GM21390 (cell line): ENCODE measurements at regions not wholly inside any gene's neighbourhood (a gene's known extent, or its start where the extent isn't known, plus 50 kb on each side); places are given as distances from the start of the nearest gene placed in this dataset.

Experiments
- ATAC-seq: cut with Tn5 transposase; IDR thresholded peaks from one replicate; pipeline ENCODE4 v1.9.1; 2021; ENCODE audit not compliant: unreplicated experiment

DNA sequence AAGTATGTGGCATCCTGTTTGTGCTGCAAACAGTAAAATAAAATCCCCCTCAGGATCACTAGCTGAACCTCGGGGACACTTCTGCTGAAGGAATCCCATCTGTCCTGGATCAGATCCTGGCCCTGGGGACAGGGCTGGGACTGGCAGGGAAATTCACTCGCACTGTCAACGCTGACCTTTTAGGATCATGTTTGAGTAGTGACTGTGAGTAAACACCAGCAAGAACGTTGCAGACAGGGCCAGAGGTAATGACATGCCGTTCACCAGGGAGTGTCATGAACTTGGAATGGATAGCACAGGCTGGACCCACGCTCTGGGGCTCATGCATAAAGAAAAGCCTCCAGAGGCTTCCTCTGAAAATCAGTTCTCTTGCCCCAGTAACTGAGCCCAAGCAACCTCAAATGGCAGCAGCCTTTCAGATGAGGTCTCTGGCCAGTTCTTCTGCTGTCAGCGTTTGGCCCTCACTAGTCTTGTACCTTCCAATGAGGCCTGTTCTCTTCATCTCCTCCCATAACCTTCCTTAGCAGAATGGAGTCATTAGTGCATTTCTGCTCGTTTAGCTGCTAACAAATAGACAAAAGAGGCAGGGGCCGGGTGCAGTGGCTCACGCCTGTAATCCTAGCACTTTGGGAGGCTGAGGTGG, 51.0 kb upstream of the BARX2 start:
- no peak for ATAC-seq

DNA sequence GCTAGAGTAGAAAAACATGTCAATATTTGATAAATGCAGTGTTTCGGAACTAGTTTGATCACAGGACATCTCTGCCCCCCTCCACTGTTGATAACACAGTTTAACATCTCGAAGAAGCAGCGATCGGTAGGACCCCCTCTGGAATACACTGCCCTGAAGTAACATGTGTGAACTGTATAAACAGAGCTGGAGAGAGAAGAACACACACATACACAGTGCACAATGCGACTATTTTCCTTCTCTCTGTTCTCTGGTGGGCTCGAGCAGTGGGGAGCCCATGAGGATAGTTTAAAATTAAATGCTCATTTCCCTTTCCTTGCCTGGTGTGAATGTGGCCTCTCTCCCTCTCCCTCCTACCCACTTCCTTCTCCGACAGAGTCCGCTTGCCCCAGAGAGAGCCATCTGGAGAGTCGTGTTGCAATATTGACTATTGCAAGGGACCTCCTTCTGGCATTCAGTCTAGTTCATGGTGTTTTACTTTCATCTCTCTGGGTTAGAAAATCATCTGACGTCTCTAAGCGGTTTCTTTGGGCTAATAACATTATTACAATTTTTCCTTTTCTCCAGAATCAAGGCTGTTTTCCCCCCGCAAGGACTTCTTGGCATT, 51.6 kb upstream of the BARX2 start:
- no peak for ATAC-seq

DNA sequence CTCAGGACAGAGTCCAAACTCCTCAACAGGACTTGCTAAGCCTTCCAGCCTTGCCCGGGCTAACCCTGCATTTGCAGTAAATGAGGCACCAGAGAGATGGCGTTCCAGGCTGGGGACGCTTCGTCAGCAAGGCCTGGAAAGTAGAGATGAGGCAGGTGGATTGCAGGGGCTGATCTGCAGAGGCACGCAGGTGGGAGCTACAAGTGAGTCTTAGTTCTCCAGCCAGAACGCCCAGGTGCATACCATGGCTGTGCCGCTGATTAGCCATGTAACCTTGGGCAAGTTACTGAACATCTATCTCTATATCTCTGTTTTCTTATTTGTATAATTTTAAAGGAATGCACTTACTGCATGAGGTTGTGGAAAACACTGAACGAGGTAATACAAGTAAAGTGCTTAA, 52.7 kb upstream of the BARX2 start:
- no peak for ATAC-seq

DNA sequence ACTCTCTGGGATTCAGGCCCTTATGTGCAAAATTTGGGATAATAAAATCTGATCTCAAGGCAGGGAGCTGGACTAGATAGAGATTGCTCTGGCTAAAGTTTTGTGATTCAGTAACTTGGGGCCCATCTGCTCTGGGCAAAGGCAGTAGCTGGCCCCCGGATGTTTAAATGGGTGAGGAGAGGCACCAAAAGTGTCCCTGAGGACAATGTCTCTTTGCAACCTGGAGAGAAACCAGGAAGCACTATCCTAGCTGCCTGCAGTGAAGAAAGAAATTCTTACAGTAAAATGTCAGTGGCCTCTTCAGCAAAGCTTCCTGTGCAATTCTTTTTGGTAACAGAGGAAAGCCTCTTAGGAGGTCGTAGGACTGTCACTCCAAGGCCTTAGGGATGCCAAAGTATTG, 54.6 kb upstream of the BARX2 start:
- ATAC-seq, result no peak

DNA sequence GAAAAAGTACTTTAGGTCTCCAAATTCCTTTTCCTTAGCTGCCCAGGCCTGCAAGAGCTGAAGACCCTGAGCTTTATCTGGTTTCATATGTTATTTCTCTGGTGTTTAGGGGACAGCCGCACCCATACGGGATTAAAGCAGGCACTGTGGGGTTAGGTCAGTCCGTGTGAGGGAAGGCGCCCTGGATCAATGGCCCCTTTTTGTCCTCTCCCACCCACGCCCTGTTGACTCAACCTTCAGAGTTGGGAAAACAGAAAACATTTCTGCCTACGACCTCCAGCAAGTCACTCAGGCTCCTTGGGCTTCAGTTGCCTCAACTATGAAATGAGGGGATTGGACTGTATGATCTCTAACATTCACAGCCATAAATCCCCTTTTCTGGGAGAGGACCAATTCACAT, 55.2 kb upstream of the BARX2 start:
- ATAC-seq, result no peak

DNA sequence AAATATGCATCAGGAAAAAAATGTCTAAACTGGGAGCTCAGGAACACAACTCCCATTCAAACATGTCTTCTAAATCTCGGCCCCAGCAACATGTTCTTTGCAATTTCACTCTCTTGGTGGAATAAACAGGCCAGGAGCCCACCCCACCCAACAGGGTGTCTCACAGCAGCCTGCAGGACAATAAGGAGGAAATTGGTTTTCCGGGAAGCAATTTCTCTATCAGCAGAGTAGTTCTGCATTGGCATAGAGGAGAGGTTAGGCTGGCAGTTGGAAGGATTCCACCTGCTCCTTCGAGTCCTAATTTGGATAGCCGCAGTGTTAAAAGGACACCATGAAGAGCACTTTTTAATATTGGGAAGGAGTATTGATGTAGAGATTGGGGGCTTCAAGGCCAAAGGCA, 55.9 kb upstream of the BARX2 start:
- ATAC-seq, result no peak

DNA sequence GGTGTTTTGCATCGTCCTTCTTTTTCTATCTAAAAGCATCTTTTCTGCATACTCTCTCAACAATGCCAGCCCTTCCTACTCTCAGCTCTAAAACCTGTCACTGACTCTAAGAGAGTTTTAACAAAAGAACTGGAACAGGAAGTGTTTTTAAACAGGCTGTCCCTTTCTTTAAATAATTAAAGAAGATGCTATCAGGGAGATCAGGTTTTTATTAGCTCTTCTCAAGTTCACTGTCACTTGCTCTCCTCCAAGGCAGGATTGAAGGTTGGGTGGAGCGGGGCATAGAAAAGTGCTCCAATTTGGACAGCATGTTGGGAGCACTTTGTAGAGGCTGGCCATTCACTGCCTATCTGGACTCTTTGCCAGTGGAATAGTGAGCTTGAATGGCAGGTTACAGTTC, 56.4 kb upstream of the BARX2 start:
- no peak for ATAC-seq

DNA sequence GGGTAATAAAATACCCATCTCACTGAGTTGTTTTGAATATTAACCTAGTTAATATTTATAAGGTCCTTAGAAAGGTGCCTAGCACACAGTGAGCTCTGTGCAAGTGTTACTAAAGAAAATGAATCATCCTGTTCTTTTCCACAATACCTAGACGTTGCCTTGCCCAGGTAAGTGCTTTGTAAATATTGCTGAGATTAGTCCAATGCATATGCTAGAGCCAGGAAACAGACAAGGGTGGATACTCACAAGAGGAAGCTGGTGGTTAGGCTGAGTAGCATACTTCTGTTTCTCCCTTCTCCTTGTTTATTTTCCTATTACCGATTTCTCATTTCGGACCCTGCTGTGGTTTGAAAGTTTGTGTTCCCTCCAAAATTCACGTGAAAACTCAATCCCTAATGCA, 58.1 kb upstream of the BARX2 start:
- no peak for ATAC-seq

DNA sequence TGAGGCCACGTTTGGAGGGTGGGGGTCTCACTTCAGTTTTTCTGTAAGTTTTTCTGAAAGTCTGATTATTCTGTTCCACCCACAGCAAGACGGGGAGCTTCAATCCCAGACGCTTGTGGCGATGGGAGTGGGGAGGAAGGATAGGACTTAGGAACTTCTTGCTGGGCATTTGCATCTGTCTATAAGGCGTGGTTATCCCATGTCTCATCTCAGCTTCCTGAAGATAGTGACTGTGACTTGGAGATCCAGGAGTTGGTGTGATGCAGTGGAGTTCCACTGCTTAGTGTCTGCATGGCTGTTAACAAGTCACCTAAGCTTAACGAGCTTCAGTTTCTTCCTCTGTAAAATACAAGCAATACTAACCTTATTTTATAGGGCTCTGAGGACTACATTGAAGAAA, 58.9 kb upstream of the BARX2 start:
- ATAC-seq, result no peak

DNA sequence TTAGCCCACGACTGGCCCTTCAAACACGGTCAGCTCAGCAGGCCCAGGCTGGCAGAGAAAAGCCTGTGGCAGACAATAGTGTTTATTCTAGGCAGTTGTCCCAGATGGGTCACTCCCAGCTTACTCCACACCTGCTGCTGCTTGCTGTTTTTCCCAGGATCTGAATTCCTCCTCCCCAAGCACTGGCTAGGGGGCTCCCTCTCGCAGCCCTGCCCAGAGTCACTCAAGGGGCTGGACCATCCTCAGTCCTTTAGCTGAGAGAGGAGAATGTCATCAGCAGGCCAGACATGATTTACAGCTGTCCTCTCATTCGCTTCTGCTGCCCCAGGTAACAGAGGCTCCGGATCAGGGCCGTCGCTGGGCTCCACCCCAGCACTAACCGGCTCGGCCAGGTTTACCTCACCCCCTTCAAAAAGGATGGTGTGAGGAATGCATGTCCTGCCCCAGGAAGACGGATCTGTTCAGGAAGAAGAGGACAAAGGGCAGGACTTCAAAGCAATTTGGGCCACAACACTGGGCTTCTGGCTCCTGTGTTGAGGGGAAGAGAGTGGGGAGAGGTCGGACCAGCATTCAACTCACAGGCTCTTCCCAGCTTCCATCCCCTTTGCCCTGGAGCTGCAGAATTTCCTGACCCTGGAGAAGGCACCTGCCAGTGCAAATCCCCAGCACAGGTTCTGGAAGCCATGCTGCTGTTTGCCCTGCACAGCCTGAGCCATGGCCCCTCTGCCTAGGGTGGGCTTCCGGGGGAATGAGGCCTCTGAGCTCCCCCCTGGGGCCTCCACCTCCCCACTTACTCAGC, 59.7 kb upstream of the BARX2 start:
- no peak for ATAC-seq

DNA sequence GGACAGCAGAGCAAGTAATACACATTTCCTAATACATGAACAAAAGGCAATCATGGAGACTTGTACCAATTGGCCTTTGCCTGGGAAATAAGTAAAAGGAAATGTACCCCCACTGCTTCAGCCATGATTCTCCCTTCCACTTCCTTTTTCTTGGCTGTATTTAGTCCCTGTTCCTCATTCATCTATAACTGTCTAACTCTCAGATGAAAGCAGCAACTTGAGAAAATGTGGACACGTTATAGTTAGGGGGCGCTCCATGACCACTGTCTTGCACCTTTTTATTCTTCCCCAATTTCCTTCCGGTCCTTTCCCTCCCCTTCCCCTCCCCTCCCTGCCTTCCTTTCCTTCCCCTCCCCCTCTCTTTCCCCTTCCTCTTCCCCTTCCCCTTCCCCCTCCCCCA, 61.3 kb upstream of the BARX2 start:
- ATAC-seq, result no peak

DNA sequence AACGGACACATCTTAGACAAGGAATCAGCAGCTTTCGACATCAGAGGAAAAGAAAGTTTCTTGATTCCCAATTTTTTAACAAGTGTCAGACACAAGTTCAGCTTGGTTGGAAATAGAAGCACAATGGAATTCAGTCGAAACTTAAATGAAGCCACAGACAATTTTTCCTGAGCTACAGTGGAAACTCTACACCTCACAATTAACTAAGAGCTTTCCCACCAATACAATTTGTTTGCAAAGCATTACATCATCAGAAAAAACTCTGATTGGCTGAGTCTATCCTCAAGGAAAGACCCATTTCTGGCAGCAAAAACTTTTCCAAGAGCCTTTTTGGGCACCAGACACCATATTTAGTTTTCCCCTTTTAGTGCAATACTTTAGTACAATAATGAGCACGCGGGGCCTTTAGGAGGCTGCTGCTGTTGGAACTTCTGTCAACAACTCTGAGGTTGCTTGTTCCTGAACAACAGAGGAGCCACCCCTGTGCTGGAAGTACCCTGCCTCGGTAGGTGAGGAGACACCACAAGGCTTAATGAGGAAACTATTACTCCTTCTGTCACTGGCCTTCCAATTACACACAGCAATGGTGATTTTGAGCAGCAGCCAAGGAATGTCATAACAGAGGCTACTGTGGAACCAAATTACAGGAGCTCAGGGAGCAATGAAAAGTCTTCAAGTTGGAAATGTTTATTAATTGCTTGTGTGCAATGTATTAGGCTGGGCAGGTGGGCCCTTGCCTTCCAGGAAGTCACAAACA, 61.9 kb upstream of the BARX2 start:
- no peak for ATAC-seq

DNA sequence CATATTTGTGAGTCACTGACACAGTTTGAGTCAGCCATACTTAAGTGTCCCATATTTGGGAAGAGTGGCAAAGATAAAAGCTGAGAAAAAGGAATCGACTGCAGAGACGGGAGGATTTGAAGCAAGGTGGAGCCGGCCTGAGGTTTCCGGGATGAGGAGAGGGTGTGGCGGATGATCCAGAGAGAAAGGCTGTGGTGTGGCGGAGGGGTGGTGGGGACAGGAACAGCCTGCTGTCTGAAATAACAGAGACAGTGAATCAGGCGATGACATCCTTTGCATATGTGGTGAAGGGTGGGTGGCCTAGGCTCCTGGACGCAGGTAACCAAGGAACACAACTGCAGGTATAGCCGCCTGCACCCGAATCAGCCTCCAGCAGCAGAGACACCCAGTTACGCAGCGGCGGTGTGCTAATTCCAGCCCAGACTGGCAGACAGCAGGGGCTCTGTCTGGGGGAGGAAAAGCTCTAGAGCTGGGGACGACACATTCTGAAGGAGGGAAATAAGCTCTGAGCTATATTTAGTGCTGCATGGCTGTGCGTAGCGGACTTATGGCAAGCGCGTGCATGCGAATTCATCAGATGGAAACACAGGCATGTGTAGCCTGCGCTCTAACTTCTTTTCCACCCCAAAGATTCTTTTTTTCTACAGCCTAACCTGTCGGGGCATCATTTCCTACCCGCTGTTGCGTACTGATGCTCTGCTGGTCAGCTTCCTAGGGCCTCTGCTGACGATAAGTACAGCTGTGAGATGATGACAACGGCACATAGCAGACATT, 62.7 kb upstream of the BARX2 start:
- no peak for ATAC-seq

DNA sequence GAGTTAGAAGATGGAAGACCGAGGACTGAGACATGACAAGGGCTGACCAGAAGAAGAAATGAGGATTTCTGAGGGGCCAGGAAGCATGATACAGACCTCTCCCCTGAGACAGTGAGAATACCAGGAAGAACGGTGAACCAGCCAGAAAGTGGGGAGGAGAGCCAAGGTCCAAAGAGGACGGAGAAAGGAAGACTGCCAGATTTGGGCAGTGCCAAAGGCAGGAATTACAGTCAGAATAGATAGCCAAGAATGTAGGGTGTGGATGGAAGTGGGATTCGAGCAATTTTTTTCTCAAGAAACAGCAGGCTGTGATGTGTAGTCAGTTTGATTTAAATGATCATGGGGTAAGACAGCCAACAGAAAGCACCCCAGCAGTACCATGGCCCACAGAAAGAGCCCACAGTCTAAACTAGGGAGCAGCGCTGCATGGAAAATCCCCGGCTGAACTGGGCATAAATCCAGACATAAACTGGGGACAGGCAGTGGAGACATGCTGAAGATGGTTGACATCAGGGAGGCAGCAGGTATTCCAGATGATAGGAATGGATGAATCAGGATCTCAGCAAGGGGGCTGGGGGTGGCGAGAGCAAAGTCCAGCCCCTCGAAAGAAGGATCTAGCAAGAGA, 67.3 kb upstream of the BARX2 start:
- ATAC-seq, result no peak

DNA sequence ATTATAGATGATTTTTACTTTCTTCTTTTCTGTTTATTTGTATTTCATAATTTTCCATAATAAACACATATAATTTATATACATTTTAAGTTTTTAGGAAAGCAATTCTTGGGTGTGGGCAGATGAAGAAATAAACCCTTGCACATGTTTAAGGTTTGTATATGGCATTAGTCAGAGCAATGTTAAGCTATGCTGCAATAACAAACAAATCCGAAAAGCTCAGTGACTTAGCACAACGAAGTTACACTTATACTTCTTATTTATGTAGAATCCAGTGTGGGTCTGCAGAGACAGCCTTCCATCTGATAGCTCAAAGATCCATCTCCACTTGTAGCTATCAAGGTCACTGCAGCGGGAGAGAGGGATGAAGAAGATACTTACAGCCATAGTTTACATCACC, 68.5 kb upstream of the BARX2 start:
- ATAC-seq, result no peak

DNA sequence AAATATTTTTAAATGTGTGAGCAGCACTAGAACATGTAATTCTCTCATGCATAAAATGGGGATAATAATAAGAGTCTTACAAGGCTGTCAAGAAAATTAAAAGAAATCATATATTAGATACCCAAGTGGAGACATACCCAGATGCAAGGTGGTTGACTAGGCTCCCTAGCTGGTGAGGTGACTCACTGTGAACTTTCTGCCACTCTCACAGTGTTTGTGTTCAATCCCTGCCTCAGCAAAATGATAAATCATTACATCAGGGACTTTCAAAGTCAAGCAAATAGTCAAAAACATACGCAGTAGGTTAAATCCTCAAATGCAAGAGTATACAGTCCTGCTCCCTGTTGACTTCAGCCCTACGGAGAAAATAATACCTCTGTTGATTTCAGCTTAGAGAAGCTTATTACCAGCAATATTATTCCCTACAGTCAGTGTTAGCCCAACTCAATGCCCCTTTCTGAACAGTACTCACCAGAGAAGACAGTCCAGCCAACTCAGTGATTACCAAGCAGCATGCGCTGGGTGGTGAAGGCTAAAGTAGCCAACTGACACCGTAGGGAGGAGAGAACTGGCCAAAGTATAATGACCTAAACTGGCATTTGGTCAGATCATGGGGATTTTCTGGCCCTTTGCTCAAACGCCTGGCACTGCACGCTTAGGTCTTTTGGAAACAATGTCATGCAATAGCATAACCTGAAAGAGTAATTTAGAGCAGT, 73.1 kb upstream of the BARX2 start:
- no peak for ATAC-seq

DNA sequence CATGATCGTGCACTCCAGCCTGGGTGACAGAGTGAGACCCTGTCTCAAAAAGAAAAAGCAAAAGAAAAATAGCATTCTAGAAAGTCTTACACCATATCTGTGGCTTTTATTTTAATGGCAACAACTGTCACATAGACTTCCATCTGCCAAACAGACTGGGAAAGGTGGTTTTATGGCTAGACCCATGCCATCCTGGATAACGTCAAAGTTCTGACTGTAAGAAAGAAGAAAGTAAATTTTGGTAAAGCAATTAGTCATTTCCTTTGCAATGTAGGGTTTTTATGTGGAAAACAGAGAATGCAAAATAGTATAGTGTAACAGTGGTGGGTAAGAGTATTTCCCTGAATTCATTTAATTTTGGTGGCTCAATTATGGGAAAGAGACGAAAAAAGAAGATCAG, 75.5 kb upstream of the BARX2 start:
- no peak for ATAC-seq

DNA sequence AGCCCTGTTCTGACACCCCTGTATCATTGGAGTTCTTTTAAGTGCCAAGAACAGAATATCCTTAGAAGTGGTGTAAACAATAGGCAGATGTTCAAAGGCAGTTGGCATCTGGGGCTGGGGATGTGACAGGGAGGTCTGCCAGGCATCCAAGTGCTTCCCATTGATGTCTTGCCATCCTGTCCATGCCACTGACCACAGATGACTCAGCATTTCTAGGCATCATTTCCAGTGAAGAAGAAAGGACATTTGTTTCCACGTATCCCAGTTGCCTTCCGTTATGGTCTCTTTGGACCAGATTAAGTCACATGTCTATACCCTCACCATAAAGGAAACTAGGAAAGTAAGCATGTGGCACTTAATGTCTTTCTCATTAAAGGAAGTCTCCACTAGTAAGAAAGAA, 76.7 kb upstream of the BARX2 start:
- no peak for ATAC-seq

DNA sequence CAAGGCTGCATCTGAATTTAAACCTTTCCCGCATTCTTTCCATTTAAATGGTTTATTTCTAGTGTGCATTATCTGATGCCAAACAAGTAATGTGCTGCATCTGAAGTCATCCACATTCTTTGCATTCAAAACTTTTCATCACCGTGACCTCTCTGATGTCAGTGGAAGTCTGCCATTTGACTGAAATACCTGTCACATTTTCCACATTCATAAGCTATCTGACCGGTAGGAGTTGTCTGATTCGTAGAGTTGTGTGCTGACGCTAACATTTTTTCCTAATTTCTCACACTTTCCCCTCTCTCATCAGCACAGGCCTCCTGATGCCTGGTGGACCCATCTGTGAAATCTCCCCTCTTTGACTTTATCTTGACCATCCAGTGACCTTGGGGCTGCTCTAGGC, 79.9 kb upstream of the BARX2 start:
- no peak for ATAC-seq

DNA sequence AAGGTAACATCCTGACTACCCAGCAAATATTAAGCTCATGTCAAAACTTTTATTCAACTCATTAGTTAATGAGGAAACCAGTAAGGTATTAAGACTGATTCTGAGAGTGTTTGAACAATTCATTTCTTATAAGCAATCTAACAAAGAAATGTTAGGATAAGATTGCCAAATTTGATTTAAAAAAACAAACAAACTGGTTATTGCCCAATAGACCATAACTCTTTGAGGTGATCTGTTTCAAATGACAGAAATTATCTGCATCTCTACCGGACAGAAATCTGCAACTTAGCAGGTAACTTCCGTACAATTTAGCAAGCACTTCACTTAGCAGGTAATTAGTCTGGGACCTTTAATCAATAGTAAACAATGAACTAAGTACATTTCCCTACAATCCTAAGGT, 82.9 kb upstream of the BARX2 start:
- no peak for ATAC-seq
